ENCODE measurements at regions not wholly inside any gene's neighbourhood (a gene's known extent, or its start where the extent isn't known, plus 50 kb on each side); places are given as distances from the start of the nearest gene placed in this dataset.

- TF ChIP-seq CTCF (IDR thresholded peaks at IDR 0.05) (no peak), POLR2A (IDR thresholded peaks at IDR 0.05) (no peak)
Observed at GRCh38 chr16:47966325-47966724, 189.5 kb downstream of the ABCC12 start.
